Vagina (tissue), 2 donors: ENCODE measurements at regions not wholly inside any gene's neighbourhood (a gene's known extent, or its start where the extent isn't known, plus 50 kb on each side); places are given as distances from the start of the nearest gene placed in this dataset.
"Not testable (repeated sequence)": the region's sequence is repeated elsewhere in the genome, so short reads cannot be mapped to it uniquely, and the experiment has no call there.

Experiments
- POLR2A ChIP-seq, 2 donors: fragments of 450-650 bp; IDR thresholded peaks; one replicate each; pipeline ENCODE4 v1.6.1; 2017; ENCODE audit warnings: antibody characterized with exemption in 2 of 2, mild to moderate bottlenecking in 2 of 2, moderate library complexity in 2 of 2
- TF ChIP-seq, protein P1 (sequence below), 3 experiments: fragments of 450-650 bp in 2 of 3; fragments of 200-600 bp in 1 of 3; sonication (generic) in 1 of 3; IDR thresholded peaks; one replicate each; pipeline ENCODE4 v1.5.1; 2017 to 2019; ENCODE audit warnings: antibody characterized with exemption in 3 of 3, mild to moderate bottlenecking in 2 of 3, moderate library complexity in 2 of 3

GRCh38 chr15:84393966-84394365 is 158.4 kb downstream of the GOLGA6L4 start:
- TF ChIP-seq, protein P1, sequence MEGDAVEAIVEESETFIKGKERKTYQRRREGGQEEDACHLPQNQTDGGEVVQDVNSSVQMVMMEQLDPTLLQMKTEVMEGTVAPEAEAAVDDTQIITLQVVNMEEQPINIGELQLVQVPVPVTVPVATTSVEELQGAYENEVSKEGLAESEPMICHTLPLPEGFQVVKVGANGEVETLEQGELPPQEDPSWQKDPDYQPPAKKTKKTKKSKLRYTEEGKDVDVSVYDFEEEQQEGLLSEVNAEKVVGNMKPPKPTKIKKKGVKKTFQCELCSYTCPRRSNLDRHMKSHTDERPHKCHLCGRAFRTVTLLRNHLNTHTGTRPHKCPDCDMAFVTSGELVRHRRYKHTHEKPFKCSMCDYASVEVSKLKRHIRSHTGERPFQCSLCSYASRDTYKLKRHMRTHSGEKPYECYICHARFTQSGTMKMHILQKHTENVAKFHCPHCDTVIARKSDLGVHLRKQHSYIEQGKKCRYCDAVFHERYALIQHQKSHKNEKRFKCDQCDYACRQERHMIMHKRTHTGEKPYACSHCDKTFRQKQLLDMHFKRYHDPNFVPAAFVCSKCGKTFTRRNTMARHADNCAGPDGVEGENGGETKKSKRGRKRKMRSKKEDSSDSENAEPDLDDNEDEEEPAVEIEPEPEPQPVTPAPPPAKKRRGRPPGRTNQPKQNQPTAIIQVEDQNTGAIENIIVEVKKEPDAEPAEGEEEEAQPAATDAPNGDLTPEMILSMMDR (IDR thresholded peaks at IDR 0.05), result not testable (repeated sequence)
- not testable (repeated sequence) for TF ChIP-seq POLR2A (IDR thresholded peaks at IDR 0.05)
